GM12878 (cell line): ENCODE measurements at regions not wholly inside any gene's neighbourhood (a gene's known extent, or its start where the extent isn't known, plus 50 kb on each side); places are given as distances from the start of the nearest gene placed in this dataset.

Source experiments
- CHD2 ChIP-seq: IDR thresholded peaks from 2 replicates; pipeline ENCODE4 v1.6.1; 2011; ENCODE audit warnings: low read depth, low read length, improper control_type of control experiment, borderline replicate concordance
- CTCF ChIP-seq, 3 experiments: IDR thresholded peaks in 2 of 3; conservative IDR thresholded peaks in 1 of 3; 2 replicates each; pipeline ENCODE4 v1.5.1; 2011; ENCODE audit warnings: low read depth in 3 of 3, low read length in 3 of 3, mild to moderate bottlenecking in 3 of 3, control low read depth in 2 of 3, moderate library complexity in 2 of 3, inconsistent platforms in 1 of 3, mixed read lengths in 1 of 3; ENCODE audit not compliant: control insufficient read depth in 2 of 3, insufficient read depth in 1 of 3; ENCODE audit errors: extremely low read depth in 1 of 3
- EGR1 ChIP-seq, 2 experiments: IDR thresholded peaks; 1 replicate in 1 of 2; 2 replicates in 1 of 2; pipeline ENCODE4 v1.6.1; 2011 to 2012; ENCODE audit warnings: low read depth in 2 of 2, low read length in 2 of 2, borderline replicate concordance in 1 of 2, mild to moderate bottlenecking in 1 of 2, moderate library complexity in 1 of 2
- GABPA ChIP-seq: IDR thresholded peaks from 2 replicates; pipeline ENCODE4 v1.6.1; 2014; ENCODE audit warnings: antibody characterized with exemption, low read depth, mild to moderate bottlenecking, inconsistent platforms
- MAX ChIP-seq: IDR thresholded peaks from 2 replicates; pipeline ENCODE4 v1.6.1; 2012; ENCODE audit warnings: low read depth, low read length, improper control_type of control experiment
- NR2C2 ChIP-seq: IDR thresholded peaks from 2 replicates; pipeline ENCODE4 v1.6.1; 2011; ENCODE audit warnings: borderline replicate concordance, low read depth; ENCODE audit not compliant: control insufficient read depth, insufficient read length
- NRF1 ChIP-seq: conservative IDR thresholded peaks from 2 replicates; pipeline ENCODE4 v1.6.1; 2011; ENCODE audit warnings: mild to moderate bottlenecking, low read depth, low read length, improper control_type of control experiment
- PKNOX1 ChIP-seq: fragments of 450-650 bp; IDR thresholded peaks from 2 replicates; pipeline ENCODE4 v1.6.1; 2016; ENCODE audit warnings: mild to moderate bottlenecking
- POLR2A ChIP-seq: IDR thresholded peaks from 2 replicates; pipeline ENCODE4 v1.6.1; 2011; ENCODE audit warnings: low read depth, mild to moderate bottlenecking, low read length
- RCOR1 ChIP-seq: conservative IDR thresholded peaks from 2 replicates; pipeline ENCODE4 v1.6.1; 2012; ENCODE audit warnings: low read depth, low read length, improper control_type of control experiment
- SMARCA5 ChIP-seq: fragments of 450-650 bp; IDR thresholded peaks from 2 replicates; pipeline ENCODE4 v1.6.1; 2017; ENCODE audit warnings: mild to moderate bottlenecking

- TF ChIP-seq POLR2A (no peak), EGR1 (IDR thresholded peaks at IDR 0.05; ENCODE audit: borderline replicate concordance in 1 of 2, low read depth in 2 of 2, low read length in 2 of 2) (no peak), SMARCA5 (no peak), CTCF (IDR thresholded peaks at IDR 0.05 in 2 of 3, conservative IDR thresholded peaks at IDR 0.05 in 1 of 3; ENCODE audit: control insufficient read depth in 2 of 3, extremely low read depth in 1 of 3, insufficient read depth in 1 of 3, low read depth in 3 of 3, low read length in 3 of 3) (no peak), PKNOX1 (no peak), CHD2 (no peak), MAX (no peak), NRF1 (no peak), GABPA (no peak), RCOR1 (no peak), NR2C2 (no peak)
Measured at GRCh38 chr16:49012961-49013726, 268.5 kb downstream of the CBLN1 start.
